HG02973 (cell line): ENCODE measurements at regions not wholly inside any gene's neighbourhood (a gene's known extent, or its start where the extent isn't known, plus 50 kb on each side); places are given as distances from the start of the nearest gene placed in this dataset.

Source experiments
- ATAC-seq: cut with Tn5 transposase; IDR thresholded peaks from one replicate; pipeline ENCODE4 v1.9.1; 2021; ENCODE audit warnings: moderate library complexity; ENCODE audit not compliant: unreplicated experiment

- ATAC-seq, result no peak
Observed at GRCh38 chr2:107595749-107596148, 230.9 kb upstream of the RGPD4 start.

DNA sequence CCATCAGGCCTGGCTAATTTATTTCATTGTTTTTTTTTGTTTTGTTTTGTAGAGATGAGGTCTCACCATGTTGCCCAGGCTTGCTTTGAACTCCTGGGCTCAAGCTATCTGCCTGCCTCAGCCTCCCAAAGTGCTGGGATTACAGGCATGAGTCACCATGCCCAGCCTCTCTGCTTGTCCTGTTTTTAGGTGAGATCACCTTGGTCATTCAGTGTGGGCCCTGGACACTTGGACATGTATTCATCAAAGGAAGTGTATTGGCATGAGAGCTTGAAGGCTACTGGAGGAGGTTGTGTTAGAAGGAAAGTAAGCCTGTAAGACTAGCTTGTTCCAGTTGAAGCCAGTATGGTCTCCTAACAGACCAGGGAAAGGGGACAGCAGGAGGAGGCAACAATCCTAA lies 229.2 kb upstream of the RGPD4 start:
- ATAC-seq, result no peak

- no peak for ATAC-seq
Observed at GRCh38 chr2:107602801-107603200, 223.9 kb upstream of the RGPD4 start.

GRCh38 chr2:107607054-107607453 lies 219.6 kb upstream of the RGPD4 start:
- no peak for ATAC-seq

- ATAC-seq, result no peak
Observed at GRCh38 chr2:107607473-107607872, 219.2 kb upstream of the RGPD4 start.

DNA sequence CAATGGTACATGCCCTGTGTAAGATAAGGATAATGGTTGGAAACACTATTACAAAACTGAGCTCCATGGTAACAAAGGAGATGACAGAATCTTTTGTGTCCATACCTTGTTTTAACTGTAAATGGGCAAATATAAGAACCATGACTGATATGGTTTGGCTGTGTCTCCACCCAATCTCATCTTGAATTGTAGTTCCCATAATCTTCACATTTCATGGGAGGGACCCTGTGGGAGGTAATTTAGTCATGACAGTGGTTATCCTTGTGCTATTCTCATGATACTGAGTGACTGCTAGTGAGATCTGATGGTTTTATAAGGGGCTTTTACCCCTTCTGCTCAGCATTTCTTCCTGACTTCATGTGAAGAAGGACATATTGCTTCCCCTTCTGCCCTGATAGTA lies 211.7 kb upstream of the RGPD4 start:
- no peak for ATAC-seq

DNA sequence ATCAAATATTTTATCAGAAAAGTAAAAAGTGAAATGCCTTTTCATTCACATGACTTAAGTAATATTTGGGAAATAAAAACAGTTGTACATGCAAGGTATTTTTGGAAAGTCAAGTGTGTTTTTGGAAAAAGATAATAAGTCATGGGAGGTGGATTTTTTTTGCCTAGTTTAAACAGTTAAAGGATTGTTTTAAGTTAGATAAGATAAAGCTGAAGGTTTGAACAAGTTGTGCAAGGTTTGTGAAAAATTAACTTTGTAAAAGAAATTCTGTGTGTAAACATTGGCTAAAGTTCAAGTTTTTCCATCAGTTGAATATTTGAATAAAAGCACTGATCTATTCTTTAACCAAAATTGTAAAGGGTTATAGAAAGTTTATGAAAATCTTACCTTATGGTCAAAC lies 207.9 kb upstream of the RGPD4 start:
- no peak for ATAC-seq

GRCh38 chr2:107621186-107622165 lies 205.2 kb upstream of the RGPD4 start:
- no peak for ATAC-seq

DNA sequence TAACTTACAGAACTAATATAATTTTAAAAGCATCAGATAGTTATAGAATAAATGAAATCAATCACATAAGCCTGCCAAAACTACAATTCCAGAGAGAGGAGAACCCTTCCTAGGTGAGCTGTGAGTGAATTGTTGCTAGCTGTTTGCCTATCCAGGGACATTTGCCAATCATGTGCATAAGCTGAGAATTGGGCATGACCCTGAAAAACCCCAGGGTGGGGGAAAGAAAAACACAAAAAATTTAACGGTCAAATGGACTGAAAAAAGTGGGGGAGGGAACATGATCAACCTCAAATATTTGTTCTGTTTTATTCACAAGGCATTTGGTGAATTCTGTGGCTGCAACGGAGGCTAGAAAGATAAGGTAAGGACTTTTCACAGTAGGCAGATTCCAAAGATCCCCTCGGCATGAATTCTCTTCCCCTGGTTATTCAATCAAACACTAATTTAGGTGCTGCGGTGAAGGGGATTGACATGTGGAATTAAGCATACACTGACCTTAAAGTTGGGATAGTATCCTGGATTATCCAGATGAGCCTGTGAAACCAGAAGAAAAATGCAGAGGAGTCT lies 203.9 kb upstream of the RGPD4 start:
- no peak for ATAC-seq

GRCh38 chr2:107625982-107626381 lies 200.7 kb upstream of the RGPD4 start:
- no peak for ATAC-seq

GRCh38 chr2:107627164-107627563 lies 199.5 kb upstream of the RGPD4 start:
- no peak for ATAC-seq

GRCh38 chr2:107627926-107628325 lies 198.8 kb upstream of the RGPD4 start:
- no peak for ATAC-seq

- no peak for ATAC-seq
Observed at GRCh38 chr2:107633580-107634147, 193.0 kb upstream of the RGPD4 start.

GRCh38 chr2:107634172-107634571 lies 192.5 kb upstream of the RGPD4 start:
- ATAC-seq, result no peak

GRCh38 chr2:107635883-107636282 lies 190.8 kb upstream of the RGPD4 start:
- no peak for ATAC-seq

GRCh38 chr2:107645586-107645985 lies 181.1 kb upstream of the RGPD4 start:
- no peak for ATAC-seq

DNA sequence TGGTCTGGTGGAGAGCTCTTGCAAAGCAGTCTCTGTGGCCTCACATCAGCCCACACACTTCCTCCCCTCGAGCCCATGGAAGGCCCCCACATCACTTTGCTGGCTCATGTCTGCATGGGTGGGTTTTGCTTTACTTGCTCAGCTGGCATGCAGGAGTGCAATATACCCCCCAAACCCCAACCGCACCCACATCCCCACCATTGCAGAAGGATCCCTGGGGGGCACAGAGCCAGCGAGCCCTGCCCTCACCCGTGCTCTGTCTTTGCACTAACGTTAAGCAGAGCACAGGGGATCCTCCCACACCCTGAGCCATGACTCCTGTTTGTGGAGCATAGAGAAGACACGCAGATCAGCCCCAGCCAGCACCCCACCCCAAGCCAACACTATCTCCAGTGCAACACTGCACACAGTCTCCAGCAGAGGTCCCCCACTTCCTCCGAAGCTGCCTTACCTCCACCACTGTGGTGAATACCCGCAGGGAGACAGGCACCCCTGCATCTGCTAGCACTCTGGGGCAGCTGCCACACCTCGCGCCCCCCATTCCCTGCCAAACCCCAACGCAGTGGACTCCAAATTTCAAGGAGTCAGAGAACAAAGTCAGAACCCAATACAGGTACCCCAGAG lies 177.8 kb upstream of the RGPD4 start:
- no peak for ATAC-seq

DNA sequence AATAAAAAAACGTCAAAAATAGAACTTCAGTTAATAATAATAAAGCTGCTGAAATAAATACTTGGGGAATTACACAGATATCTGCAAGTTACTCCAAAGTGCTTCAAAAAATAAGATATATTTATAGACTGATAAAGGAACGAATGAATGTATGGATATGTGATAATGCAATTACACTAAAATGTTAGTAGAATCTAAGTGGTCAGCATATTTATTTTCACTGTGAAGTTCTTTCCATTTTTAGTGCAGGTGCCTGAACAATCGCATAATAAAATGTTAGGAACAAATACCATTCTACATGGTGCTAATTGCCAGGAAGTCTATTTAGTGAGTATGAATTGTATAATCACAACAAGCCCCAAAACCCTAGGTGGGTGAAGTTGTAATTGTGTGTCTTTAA lies 169.6 kb upstream of the RGPD4 start:
- no peak for ATAC-seq

GRCh38 chr2:107663632-107664031 lies 163.1 kb upstream of the RGPD4 start:
- ATAC-seq, result no peak

DNA sequence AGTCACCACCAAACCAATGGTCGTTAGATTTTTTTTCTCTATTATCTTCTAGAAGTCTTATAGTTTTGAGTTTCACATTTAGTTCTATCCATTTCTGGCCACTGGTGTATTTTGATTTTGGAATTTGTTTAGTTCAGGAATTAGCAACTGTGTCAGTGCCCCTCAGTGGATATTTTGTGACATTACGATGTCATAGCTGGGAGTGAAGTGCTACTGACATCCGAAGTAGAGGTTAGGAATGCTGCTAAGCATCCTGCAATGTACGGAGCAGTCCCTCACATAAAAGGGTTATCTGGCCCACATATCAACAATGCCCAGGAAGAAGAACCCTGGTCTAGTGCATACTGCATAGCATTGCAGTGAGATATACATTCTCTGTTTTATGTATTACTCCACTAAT lies 157.4 kb upstream of the RGPD4 start:
- ATAC-seq, result no peak

GRCh38 chr2:107681936-107682335 lies 144.8 kb upstream of the RGPD4 start:
- ATAC-seq, result no peak

DNA sequence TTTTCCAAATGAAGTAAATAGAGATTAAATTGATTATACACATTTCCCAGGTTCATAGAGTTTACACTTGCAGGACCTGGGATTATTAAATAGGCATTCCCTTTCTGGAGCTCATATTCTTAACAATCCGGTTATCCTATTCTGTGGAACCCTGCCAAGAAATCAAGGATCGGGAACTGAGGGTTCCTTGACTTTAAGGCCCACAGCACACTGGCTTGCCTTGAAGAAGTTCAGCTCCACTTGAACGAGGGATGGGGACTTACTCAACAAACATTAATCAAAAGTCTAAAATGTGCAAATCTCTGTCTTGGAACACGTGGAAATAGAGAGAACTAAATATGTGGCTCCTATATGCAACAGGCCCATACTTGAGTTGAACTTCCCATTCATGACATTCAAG lies 142.3 kb upstream of the RGPD4 start:
- no peak for ATAC-seq
